Neural cell (in vitro differentiated cells): ENCODE measurements at regions not wholly inside any gene's neighbourhood (a gene's known extent, or its start where the extent isn't known, plus 50 kb on each side); places are given as distances from the start of the nearest gene placed in this dataset.

ENCODE experiments used
- POLR2AphosphoS5 ChIP-seq: IDR thresholded peaks from 2 replicates; pipeline ENCODE4 v1.6.1; 2012
- TF ChIP-seq, protein P1 (sequence below): fragments of 450-650 bp; IDR thresholded peaks from 2 replicates; pipeline ENCODE4 v1.5.1; 2014; ENCODE audit warnings: antibody characterized with exemption, mild to moderate bottlenecking, moderate library complexity; ENCODE audit not compliant: poor library complexity, severe bottlenecking

GRCh38 chr6:68575765-68576439 is 59.2 kb upstream of the ADGRB3 start:
- TF ChIP-seq POLR2AphosphoS5: no peak
- TF ChIP-seq, protein P1, sequence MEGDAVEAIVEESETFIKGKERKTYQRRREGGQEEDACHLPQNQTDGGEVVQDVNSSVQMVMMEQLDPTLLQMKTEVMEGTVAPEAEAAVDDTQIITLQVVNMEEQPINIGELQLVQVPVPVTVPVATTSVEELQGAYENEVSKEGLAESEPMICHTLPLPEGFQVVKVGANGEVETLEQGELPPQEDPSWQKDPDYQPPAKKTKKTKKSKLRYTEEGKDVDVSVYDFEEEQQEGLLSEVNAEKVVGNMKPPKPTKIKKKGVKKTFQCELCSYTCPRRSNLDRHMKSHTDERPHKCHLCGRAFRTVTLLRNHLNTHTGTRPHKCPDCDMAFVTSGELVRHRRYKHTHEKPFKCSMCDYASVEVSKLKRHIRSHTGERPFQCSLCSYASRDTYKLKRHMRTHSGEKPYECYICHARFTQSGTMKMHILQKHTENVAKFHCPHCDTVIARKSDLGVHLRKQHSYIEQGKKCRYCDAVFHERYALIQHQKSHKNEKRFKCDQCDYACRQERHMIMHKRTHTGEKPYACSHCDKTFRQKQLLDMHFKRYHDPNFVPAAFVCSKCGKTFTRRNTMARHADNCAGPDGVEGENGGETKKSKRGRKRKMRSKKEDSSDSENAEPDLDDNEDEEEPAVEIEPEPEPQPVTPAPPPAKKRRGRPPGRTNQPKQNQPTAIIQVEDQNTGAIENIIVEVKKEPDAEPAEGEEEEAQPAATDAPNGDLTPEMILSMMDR: no peak
